HEK293 (cell line): ENCODE measurements at regions not wholly inside any gene's neighbourhood (a gene's known extent, or its start where the extent isn't known, plus 50 kb on each side); places are given as distances from the start of the nearest gene placed in this dataset.

Source experiments
- CTCF ChIA-PET: fragments of 350-600 bp; formaldehyde crosslinking; extraction: SDS; loops from one replicate; lab custom pipeline; 2021; ENCODE audit warnings: antibody characterized with exemption; lab: Yijun Ruan, JAX
- POLR2A ChIA-PET: fragments of 300-600 bp; formaldehyde crosslinking; extraction: SDS; loops from one replicate; lab custom pipeline; 2020; ENCODE audit warnings: antibody characterized with exemption, inconsistent platforms; lab: Yijun Ruan, JAX
- H3K27ac ChIP-seq: fragments of 200-500 bp; sonication (Bioruptor generic); 2 replicates; pipeline ENCODE4 v1.5.1; 2014; ENCODE audit warnings: low read depth, low read length, control low read depth, inconsistent platforms; ENCODE audit errors: extremely low read depth
- H3K36me3 ChIP-seq, 2 experiments: fragments of 200-500 bp in 1 of 2; sonication (Bioruptor generic) in 1 of 2; 1 replicate in 1 of 2; 2 replicates in 1 of 2; pipeline ENCODE4 v1.5.1; 2014 to 2017; ENCODE audit warnings: inconsistent platforms in 2 of 2, low read length in 2 of 2; ENCODE audit not compliant: control insufficient read depth in 2 of 2, insufficient read depth in 1 of 2
- H3K4me1 ChIP-seq: fragments of 200-500 bp; sonication (Bioruptor generic); 2 replicates; pipeline ENCODE4 v1.5.1; 2014; ENCODE audit warnings: mild to moderate bottlenecking, low read length, inconsistent platforms; ENCODE audit not compliant: control insufficient read depth, insufficient read depth
- H3K4me3 ChIP-seq: 2 replicates; pipeline ENCODE4 v1.5.1; 2011; ENCODE audit warnings: low read depth, mild to moderate bottlenecking, control low read depth, low read length, moderate library complexity
- H3K9me3 ChIP-seq: fragments of 200-500 bp; sonication (Bioruptor generic); 2 replicates; pipeline ENCODE4 v1.5.1; 2014; ENCODE audit warnings: low read depth, low read length, inconsistent platforms; ENCODE audit not compliant: control insufficient read depth, insufficient read depth
- GLI4 ChIP-seq: fragments of 450-650 bp; formaldehyde crosslinking; IDR thresholded peaks from 2 replicates; pipeline ENCODE4 v1.5.1; 2016; ENCODE audit warnings: missing biosample characterization, missing genetic modification characterization
- HOXD13 ChIP-seq: sonication (generic); formaldehyde crosslinking; IDR thresholded peaks from 2 replicates; pipeline ENCODE4 v1.8.0; 2022; ENCODE audit warnings: missing genetic modification reagents, borderline replicate concordance
- SCRT1 ChIP-seq: fragments of 450-650 bp; formaldehyde crosslinking; IDR thresholded peaks from 2 replicates; pipeline ENCODE4 v1.5.1; 2016; ENCODE audit warnings: missing biosample characterization, missing genetic modification characterization, borderline replicate concordance
- SETDB1 ChIP-seq: IDR thresholded peaks from one replicate; pipeline ENCODE4 v1.6.1; 2017; ENCODE audit warnings: mild to moderate bottlenecking, low read length, moderate library complexity, mixed read lengths; ENCODE audit not compliant: insufficient read length
- SP3 ChIP-seq: fragments of 450-650 bp; formaldehyde crosslinking; IDR thresholded peaks from 2 replicates; pipeline ENCODE4 v1.5.1; 2016; ENCODE audit warnings: missing biosample characterization, missing genetic modification characterization
- ZBTB21 ChIP-seq: fragments of 450-650 bp; formaldehyde crosslinking; IDR thresholded peaks from 2 replicates; pipeline ENCODE4 v1.5.1; 2017; ENCODE audit warnings: missing biosample characterization, missing genetic modification characterization
- ZBTB48 ChIP-seq: fragments of 450-650 bp; formaldehyde crosslinking; IDR thresholded peaks from 2 replicates; pipeline ENCODE4 v1.5.1; 2016; ENCODE audit warnings: missing biosample characterization, missing genetic modification characterization
- ZBTB7A ChIP-seq: fragments of 450-650 bp; formaldehyde crosslinking; IDR thresholded peaks from 2 replicates; pipeline ENCODE4 v1.5.1; 2016; ENCODE audit warnings: low read depth, missing biosample characterization, missing genetic modification characterization
- ZNF211 ChIP-seq: fragments of 450-650 bp; formaldehyde crosslinking; IDR thresholded peaks from 2 replicates; pipeline ENCODE4 v1.5.1; 2016; ENCODE audit warnings: low read depth, missing biosample characterization, missing genetic modification characterization
- ZNF214 ChIP-seq: fragments of 450-650 bp; formaldehyde crosslinking; IDR thresholded peaks from 2 replicates; pipeline ENCODE4 v1.5.1; 2017; ENCODE audit warnings: missing biosample characterization, mild to moderate bottlenecking, missing genetic modification characterization, borderline replicate concordance
- ZNF239 ChIP-seq: fragments of 450-650 bp; formaldehyde crosslinking; IDR thresholded peaks from 2 replicates; pipeline ENCODE4 v1.5.1; 2016; ENCODE audit warnings: missing biosample characterization, missing genetic modification characterization
- ZNF24 ChIP-seq: fragments of 450-650 bp; formaldehyde crosslinking; IDR thresholded peaks from 2 replicates; pipeline ENCODE4 v1.5.1; 2016; ENCODE audit warnings: missing biosample characterization, missing genetic modification characterization
- ZNF266 ChIP-seq: fragments of 450-650 bp; formaldehyde crosslinking; IDR thresholded peaks from 2 replicates; pipeline ENCODE4 v1.5.1; 2016; ENCODE audit warnings: missing biosample characterization, missing genetic modification characterization, low read depth
- ZNF366 ChIP-seq: fragments of 450-650 bp; formaldehyde crosslinking; conservative IDR thresholded peaks from 2 replicates; pipeline ENCODE4 v1.5.1; 2016; ENCODE audit warnings: missing biosample characterization, missing genetic modification characterization
- ZNF48 ChIP-seq: fragments of 450-650 bp; formaldehyde crosslinking; IDR thresholded peaks from 2 replicates; pipeline ENCODE4 v1.5.1; 2016; ENCODE audit warnings: missing biosample characterization, missing genetic modification characterization
- ZNF510 ChIP-seq: fragments of 450-650 bp; formaldehyde crosslinking; IDR thresholded peaks from 2 replicates; pipeline ENCODE4 v1.5.1; 2018; ENCODE audit warnings: mild to moderate bottlenecking, missing genetic modification characterization, missing biosample characterization; ENCODE audit not compliant: insufficient replicate concordance
- ZNF558 ChIP-seq: fragments of 450-650 bp; formaldehyde crosslinking; IDR thresholded peaks from 2 replicates; pipeline ENCODE4 v1.5.1; 2016; ENCODE audit warnings: missing biosample characterization, missing genetic modification characterization
- ZNF561 ChIP-seq: fragments of 450-650 bp; IDR thresholded peaks from 2 replicates; pipeline ENCODE4 v1.5.1; 2018; ENCODE audit warnings: missing biosample characterization, missing genetic modification characterization, borderline replicate concordance
- ZNF610 ChIP-seq: fragments of 450-650 bp; formaldehyde crosslinking; IDR thresholded peaks from 2 replicates; pipeline ENCODE4 v1.5.1; 2016; ENCODE audit warnings: missing biosample characterization, missing genetic modification characterization, borderline replicate concordance
- ZNF747 ChIP-seq: fragments of 450-650 bp; formaldehyde crosslinking; IDR thresholded peaks from 2 replicates; pipeline ENCODE4 v1.5.1; 2016; ENCODE audit warnings: missing biosample characterization, missing genetic modification characterization
- ZNF791 ChIP-seq: fragments of 450-650 bp; formaldehyde crosslinking; IDR thresholded peaks from 2 replicates; pipeline ENCODE4 v1.5.1; 2016; ENCODE audit warnings: missing biosample characterization, missing genetic modification characterization
- ZSCAN23 ChIP-seq: fragments of 450-650 bp; formaldehyde crosslinking; IDR thresholded peaks from 2 replicates; pipeline ENCODE4 v1.5.1; 2016; ENCODE audit warnings: missing biosample characterization, missing genetic modification characterization
- ZXDB ChIP-seq: fragments of 450-650 bp; formaldehyde crosslinking; IDR thresholded peaks from 2 replicates; pipeline ENCODE4 v1.5.1; 2016; ENCODE audit warnings: missing biosample characterization, missing genetic modification characterization
- TF ChIP-seq, protein P1 (sequence below): fragments of 450-650 bp; formaldehyde crosslinking; IDR thresholded peaks from 2 replicates; pipeline ENCODE4 v1.5.1; 2017; ENCODE audit warnings: missing biosample characterization, missing genetic modification characterization
- TF ChIP-seq, protein P2 (sequence below): fragments of 450-650 bp; IDR thresholded peaks from 2 replicates; pipeline ENCODE4 v1.5.1; 2018; ENCODE audit warnings: missing biosample characterization, missing genetic modification characterization
- TF ChIP-seq, protein P3 (sequence below): fragments of 450-650 bp; formaldehyde crosslinking; IDR thresholded peaks from 2 replicates; pipeline ENCODE4; 2016; ENCODE audit warnings: missing biosample characterization, missing genetic modification characterization
- TF ChIP-seq, protein P4 (sequence below): fragments of 450-650 bp; formaldehyde crosslinking; IDR thresholded peaks from 2 replicates; pipeline ENCODE4 v1.5.1; 2017; ENCODE audit warnings: missing biosample characterization, missing genetic modification characterization
- TF ChIP-seq, protein P5 (sequence below): fragments of 450-650 bp; formaldehyde crosslinking; IDR thresholded peaks from 2 replicates; pipeline ENCODE4 v1.5.1; 2016; ENCODE audit warnings: missing biosample characterization, missing genetic modification characterization

DNA sequence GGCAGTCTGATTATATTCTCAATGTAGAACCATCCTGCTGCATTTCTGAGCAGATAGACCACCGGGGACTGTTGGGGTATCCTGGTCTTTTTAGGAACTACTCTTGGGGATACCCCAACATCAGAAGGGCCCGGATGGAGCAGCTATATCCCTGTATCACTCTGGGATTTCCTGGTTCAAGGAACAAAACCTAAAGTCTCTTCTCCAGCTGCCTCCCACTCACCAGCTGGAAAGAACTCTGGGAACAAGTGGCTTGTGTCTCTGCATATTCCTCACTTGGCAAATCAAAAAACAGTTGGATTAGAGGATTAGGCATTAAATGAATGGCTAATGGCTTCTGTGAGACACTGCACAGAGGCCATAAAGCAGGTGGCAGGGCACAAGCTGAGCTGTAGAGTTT, 62.3 kb upstream of the HS3ST2 start (continued):
- TF ChIP-seq ZNF266 (tag by site-specific recombination) = no peak
- no peak for TF ChIP-seq GLI4 (tag by site-specific recombination)

DNA sequence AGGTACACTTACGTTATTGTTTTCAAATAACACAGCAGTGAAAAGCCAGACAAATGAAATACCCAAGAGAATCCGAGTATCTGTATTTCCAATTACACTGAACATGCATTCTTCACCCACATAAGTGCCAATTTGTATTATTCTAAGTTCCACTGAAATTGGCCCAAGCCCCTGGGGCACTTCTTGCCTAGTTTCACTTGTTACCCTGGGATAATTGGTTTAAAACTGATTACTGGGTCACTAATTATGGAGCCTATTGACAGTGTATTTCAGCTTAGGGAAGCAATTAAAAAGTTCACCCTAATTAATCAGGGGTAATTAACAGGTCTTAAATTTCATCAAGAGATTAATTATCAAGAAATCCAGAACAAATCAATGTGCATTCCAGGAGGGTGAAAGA, 60.5 kb upstream of the HS3ST2 start:
- no peaks in the 10 kb centered on the region for H3K4me1 ChIP-seq
- CTCF ChIA-PET = no interaction called here
- POLR2A ChIA-PET = no interaction called here

DNA sequence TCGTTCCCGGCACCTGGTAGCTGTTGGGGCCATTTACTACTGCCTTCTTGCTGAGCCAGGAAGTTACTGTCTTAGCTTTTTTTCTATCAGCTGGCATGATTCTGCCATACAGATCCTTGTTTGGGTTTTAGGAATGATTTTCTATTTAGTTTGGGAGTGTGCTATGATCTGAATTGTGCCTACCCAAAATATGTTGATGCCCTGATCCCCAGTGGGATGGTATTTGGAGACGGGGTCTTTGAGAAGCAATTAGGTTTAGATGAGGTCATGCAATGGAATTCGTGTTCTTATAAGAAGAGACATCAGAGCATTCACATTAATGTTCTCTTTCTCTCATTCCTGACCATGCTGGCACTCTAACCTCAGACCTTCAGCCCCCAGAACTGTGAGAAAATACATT, 59.4 kb upstream of the HS3ST2 start:
- Histone ChIP-seq H3K4me1 (no peaks in the 10 kb centered on the region), H3K36me3 (no peaks in the 10 kb centered on the region), H3K9me3 (no peaks in the 10 kb centered on the region), H3K27ac (no peak overlapping the region), H3K4me3 (no peak overlapping the region)
- ChIA-PET CTCF (no interaction called here), POLR2A (no interaction called here)
- no peak for TF ChIP-seq HOXD13
- no peak for TF ChIP-seq ZNF791 (tag by site-specific recombination)
- no peak for TF ChIP-seq ZNF214 (tag by site-specific recombination)
- TF ChIP-seq, protein P1, sequence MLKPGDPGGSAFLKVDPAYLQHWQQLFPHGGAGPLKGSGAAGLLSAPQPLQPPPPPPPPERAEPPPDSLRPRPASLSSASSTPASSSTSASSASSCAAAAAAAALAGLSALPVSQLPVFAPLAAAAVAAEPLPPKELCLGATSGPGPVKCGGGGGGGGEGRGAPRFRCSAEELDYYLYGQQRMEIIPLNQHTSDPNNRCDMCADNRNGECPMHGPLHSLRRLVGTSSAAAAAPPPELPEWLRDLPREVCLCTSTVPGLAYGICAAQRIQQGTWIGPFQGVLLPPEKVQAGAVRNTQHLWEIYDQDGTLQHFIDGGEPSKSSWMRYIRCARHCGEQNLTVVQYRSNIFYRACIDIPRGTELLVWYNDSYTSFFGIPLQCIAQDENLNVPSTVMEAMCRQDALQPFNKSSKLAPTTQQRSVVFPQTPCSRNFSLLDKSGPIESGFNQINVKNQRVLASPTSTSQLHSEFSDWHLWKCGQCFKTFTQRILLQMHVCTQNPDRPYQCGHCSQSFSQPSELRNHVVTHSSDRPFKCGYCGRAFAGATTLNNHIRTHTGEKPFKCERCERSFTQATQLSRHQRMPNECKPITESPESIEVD (tag by site-specific recombination) = no peak
- TF ChIP-seq ZBTB7A (tag by site-specific recombination) = no peak
- no peak for TF ChIP-seq ZNF561 (tag by site-specific recombination)
- no peak for TF ChIP-seq ZNF747 (tag by site-specific recombination)
- TF ChIP-seq, protein P2, sequence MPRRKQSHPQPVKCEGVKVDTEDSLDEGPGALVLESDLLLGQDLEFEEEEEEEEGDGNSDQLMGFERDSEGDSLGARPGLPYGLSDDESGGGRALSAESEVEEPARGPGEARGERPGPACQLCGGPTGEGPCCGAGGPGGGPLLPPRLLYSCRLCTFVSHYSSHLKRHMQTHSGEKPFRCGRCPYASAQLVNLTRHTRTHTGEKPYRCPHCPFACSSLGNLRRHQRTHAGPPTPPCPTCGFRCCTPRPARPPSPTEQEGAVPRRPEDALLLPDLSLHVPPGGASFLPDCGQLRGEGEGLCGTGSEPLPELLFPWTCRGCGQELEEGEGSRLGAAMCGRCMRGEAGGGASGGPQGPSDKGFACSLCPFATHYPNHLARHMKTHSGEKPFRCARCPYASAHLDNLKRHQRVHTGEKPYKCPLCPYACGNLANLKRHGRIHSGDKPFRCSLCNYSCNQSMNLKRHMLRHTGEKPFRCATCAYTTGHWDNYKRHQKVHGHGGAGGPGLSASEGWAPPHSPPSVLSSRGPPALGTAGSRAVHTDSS (tag by site-specific recombination) = no peak
- no peak for TF ChIP-seq ZNF266 (tag by site-specific recombination)

More for the DNA sequence above, 60.5 kb upstream of the HS3ST2 start:
- TF ChIP-seq ZNF510 (tag by site-specific recombination) = no peak
- no peak for TF ChIP-seq ZXDB
- no peak for TF ChIP-seq SCRT1 (tag by site-specific recombination)
- TF ChIP-seq, protein P3, sequence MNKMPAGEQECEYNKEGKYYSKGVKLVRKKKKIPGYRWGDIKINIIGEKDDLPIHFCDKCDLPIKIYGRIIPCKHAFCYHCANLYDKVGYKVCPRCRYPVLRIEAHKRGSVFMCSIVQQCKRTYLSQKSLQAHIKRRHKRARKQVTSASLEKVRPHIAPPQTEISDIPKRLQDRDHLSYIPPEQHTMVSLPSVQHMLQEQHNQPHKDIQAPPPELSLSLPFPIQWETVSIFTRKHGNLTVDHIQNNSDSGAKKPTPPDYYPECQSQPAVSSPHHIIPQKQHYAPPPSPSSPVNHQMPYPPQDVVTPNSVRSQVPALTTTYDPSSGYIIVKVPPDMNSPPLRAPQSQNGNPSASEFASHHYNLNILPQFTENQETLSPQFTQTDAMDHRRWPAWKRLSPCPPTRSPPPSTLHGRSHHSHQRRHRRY (tag by site-specific recombination) = no peak
- TF ChIP-seq ZBTB48 (tag by site-specific recombination) = no peak
- TF ChIP-seq SP3 (tag by site-specific recombination) = no peak
- no peak for TF ChIP-seq ZNF366 (tag by site-specific recombination)
- no peak for TF ChIP-seq ZNF211 (tag by site-specific recombination)
- no peak for TF ChIP-seq ZBTB21 (tag by site-specific recombination)
- TF ChIP-seq, protein P2 (tag by site-specific recombination) = no peak
- no peak for TF ChIP-seq ZNF48 (tag by site-specific recombination)
- no peak for TF ChIP-seq ZNF239 (tag by site-specific recombination)
- no peak for TF ChIP-seq ZNF558 (tag by site-specific recombination)
- TF ChIP-seq ZSCAN23 (tag by site-specific recombination) = no peak
- TF ChIP-seq, protein P4, sequence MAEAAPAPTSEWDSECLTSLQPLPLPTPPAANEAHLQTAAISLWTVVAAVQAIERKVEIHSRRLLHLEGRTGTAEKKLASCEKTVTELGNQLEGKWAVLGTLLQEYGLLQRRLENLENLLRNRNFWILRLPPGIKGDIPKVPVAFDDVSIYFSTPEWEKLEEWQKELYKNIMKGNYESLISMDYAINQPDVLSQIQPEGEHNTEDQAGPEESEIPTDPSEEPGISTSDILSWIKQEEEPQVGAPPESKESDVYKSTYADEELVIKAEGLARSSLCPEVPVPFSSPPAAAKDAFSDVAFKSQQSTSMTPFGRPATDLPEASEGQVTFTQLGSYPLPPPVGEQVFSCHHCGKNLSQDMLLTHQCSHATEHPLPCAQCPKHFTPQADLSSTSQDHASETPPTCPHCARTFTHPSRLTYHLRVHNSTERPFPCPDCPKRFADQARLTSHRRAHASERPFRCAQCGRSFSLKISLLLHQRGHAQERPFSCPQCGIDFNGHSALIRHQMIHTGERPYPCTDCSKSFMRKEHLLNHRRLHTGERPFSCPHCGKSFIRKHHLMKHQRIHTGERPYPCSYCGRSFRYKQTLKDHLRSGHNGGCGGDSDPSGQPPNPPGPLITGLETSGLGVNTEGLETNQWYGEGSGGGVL (tag by site-specific recombination) = no peak
- TF ChIP-seq, protein P5, sequence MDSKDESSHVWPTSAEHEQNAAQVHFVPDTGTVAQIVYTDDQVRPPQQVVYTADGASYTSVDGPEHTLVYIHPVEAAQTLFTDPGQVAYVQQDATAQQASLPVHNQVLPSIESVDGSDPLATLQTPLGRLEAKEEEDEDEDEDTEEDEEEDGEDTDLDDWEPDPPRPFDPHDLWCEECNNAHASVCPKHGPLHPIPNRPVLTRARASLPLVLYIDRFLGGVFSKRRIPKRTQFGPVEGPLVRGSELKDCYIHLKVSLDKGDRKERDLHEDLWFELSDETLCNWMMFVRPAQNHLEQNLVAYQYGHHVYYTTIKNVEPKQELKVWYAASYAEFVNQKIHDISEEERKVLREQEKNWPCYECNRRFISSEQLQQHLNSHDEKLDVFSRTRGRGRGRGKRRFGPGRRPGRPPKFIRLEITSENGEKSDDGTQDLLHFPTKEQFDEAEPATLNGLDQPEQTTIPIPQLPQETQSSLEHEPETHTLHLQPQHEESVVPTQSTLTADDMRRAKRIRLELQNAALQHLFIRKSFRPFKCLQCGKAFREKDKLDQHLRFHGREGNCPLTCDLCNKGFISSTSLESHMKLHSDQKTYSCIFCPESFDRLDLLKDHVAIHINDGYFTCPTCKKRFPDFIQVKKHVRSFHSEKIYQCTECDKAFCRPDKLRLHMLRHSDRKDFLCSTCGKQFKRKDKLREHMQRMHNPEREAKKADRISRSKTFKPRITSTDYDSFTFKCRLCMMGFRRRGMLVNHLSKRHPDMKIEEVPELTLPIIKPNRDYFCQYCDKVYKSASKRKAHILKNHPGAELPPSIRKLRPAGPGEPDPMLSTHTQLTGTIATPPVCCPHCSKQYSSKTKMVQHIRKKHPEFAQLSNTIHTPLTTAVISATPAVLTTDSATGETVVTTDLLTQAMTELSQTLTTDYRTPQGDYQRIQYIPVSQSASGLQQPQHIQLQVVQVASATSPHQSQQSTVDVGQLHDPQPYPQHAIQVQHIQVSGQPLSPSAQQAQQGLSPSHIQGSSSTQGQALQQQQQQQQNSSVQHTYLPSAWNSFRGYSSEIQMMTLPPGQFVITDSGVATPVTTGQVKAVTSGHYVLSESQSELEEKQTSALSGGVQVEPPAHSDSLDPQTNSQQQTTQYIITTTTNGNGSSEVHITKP (tag by site-specific recombination) = no peak
- TF ChIP-seq ZNF610 = no peak
- TF ChIP-seq ZNF24 (tag by site-specific recombination) = no peak
- no peak for TF ChIP-seq SETDB1
- no peaks in the 10 kb centered on the region for H3K9me3 ChIP-seq
- no peak overlapping the region for H3K4me3 ChIP-seq
- no peak overlapping the region for H3K27ac ChIP-seq
- H3K36me3 ChIP-seq = no peaks in the 10 kb centered on the region
